ENCODE measurements at regions not wholly inside any gene's neighbourhood (a gene's known extent, or its start where the extent isn't known, plus 50 kb on each side); places are given as distances from the start of the nearest gene placed in this dataset.

GRCh38 chr14:73771848-73772638 lies 57.9 kb upstream of the PNMA1 start:
- Histone ChIP-seq H4K20me1 (replicated peaks; ENCODE audit: control insufficient read depth, extremely low read depth, insufficient read depth, low read length) (no peaks in the 10 kb centered on the region), H3K4me2 (ENCODE audit: insufficient read depth, low read length) (no peak overlapping the region), H3K9me3 (replicated peaks; ENCODE audit: control insufficient read depth, insufficient read depth, low read length) (no peaks in the 10 kb centered on the region), H3K27me3 (ENCODE audit: control insufficient read depth in 2 of 2, insufficient read depth in 2 of 2, low read length in 2 of 2) (no peaks in the 10 kb centered on the region), H3K9ac (replicated peaks; ENCODE audit: extremely low read depth, insufficient read depth, low read length) (no peak overlapping the region), H3K4me1 (ENCODE audit: control insufficient read depth, extremely low read depth, insufficient read depth, low read length) (peaks cover 14% of the 10 kb centered on the region), H3K79me2 (ENCODE audit: control insufficient read depth, insufficient read depth, low read length) (peaks cover 70% of the 10 kb centered on the region), H2AFZ (ENCODE audit: low read depth, low read length) (no peak overlapping the region), H3K27ac (ENCODE audit: insufficient read depth, low read depth, low read length) (peak overlapping the region; percentile 31), H3K4me3 (replicated peaks in 1 of 3; ENCODE audit: insufficient read depth in 1 of 3, low read depth in 1 of 3, low read length in 3 of 3) (no peak overlapping the region), H3K36me3 (ENCODE audit: control insufficient read depth in 2 of 2, extremely low read depth in 1 of 2, insufficient read depth in 2 of 2, low read length in 2 of 2) (no peaks in the 10 kb centered on the region), H3K9me1 (replicated peaks; ENCODE audit: control insufficient read depth, extremely low read depth, insufficient read depth, low read length) (no peaks in the 10 kb centered on the region)
- dilution Hi-C loops (cut with MboI; ENCODE audit: extremely low pct_ligation_motif_present, low sequenced_read_pairs) (no loop called here), intact Hi-C loops (cut with micrococcal nuclease) (loop anchor here (1.0 kb wide), 1 partner anchor 14 kb away; no protein-coding TSS in a partner anchor)
- CTCF ChIA-PET = interaction anchor here (1.0 to 1.8 kb wide), 6 partner anchors 9 to 54 kb away, joined by 3 to 6 read pairs (median 4); a partner anchor contains a TSS
- POLR2A ChIA-PET = no interaction called here
- TF ChIP-seq EZH2 (IDR thresholded peaks at IDR 0.05; ENCODE audit: borderline replicate concordance, low read depth, low read length, severe bottlenecking) (no peak), POLR2A (IDR thresholded peaks at IDR 0.05; ENCODE audit: low read depth, low read length) (no peak), FOS (IDR thresholded peaks at IDR 0.05; ENCODE audit: borderline replicate concordance, insufficient read depth, low read length) (no peak), GATA2 (IDR thresholded peaks at IDR 0.05; ENCODE audit: insufficient read depth, insufficient read length, low read depth, low read length) (no peak), JUN (IDR thresholded peaks at IDR 0.05; ENCODE audit: borderline replicate concordance, insufficient read depth, insufficient read length, low read depth) (no peak), POLR2AphosphoS5 (IDR thresholded peaks at IDR 0.05; ENCODE audit: insufficient read depth, low read depth, low read length) (no peak), MYC (IDR thresholded peaks at IDR 0.05; ENCODE audit: low read depth, low read length) (no peak)
- TF ChIP-seq, protein P1, sequence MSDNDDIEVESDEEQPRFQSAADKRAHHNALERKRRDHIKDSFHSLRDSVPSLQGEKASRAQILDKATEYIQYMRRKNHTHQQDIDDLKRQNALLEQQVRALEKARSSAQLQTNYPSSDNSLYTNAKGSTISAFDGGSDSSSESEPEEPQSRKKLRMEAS (IDR thresholded peaks at IDR 0.05; ENCODE audit: insufficient read depth, insufficient read length) = no peak
- TF ChIP-seq, protein P2, sequence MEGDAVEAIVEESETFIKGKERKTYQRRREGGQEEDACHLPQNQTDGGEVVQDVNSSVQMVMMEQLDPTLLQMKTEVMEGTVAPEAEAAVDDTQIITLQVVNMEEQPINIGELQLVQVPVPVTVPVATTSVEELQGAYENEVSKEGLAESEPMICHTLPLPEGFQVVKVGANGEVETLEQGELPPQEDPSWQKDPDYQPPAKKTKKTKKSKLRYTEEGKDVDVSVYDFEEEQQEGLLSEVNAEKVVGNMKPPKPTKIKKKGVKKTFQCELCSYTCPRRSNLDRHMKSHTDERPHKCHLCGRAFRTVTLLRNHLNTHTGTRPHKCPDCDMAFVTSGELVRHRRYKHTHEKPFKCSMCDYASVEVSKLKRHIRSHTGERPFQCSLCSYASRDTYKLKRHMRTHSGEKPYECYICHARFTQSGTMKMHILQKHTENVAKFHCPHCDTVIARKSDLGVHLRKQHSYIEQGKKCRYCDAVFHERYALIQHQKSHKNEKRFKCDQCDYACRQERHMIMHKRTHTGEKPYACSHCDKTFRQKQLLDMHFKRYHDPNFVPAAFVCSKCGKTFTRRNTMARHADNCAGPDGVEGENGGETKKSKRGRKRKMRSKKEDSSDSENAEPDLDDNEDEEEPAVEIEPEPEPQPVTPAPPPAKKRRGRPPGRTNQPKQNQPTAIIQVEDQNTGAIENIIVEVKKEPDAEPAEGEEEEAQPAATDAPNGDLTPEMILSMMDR (IDR thresholded peaks at IDR 0.05; ENCODE audit: extremely low read depth in 1 of 2, insufficient read depth in 1 of 2, low read depth in 1 of 2, low read length in 2 of 2) = no peak
- peak; percentile 80 for FAIRE-seq
- no TSS peak for BruUV-seq (replicated peaks)
- DNase-seq (ENCODE audit: low read depth, low spot score) = peak; percentile 80
